Testis (tissue), 2 donors: ENCODE measurements at regions not wholly inside any gene's neighbourhood (a gene's known extent, or its start where the extent isn't known, plus 50 kb on each side); places are given as distances from the start of the nearest gene placed in this dataset.

Experiments used
- DNase-seq: peaks from one replicate; pipeline ENCODE4 v3.0.0-alpha.2; 2019
- H3K27ac ChIP-seq, 2 donors: fragments of 200-600 bp; sonication (generic); one replicate each; pipeline ENCODE4 v1.5.1; 2019
- H3K27me3 ChIP-seq: fragments of 200-600 bp; sonication (generic); one replicate; pipeline ENCODE4 v1.5.1; 2019
- H3K36me3 ChIP-seq: fragments of 200-600 bp; sonication (generic); one replicate; pipeline ENCODE4 v1.5.1; 2017; ENCODE audit warnings: low read depth; ENCODE audit errors: missing control alignments
- H3K4me1 ChIP-seq: fragments of 200-600 bp; sonication (generic); one replicate; pipeline ENCODE4 v1.5.1; 2019
- H3K4me3 ChIP-seq, 2 donors: fragments of 200-600 bp; sonication (generic); one replicate each; pipeline ENCODE4 v1.5.1; 2017 to 2019
- H3K9me3 ChIP-seq: fragments of 200-600 bp; sonication (generic); one replicate; pipeline ENCODE4 v1.5.1; 2017
- POLR2A ChIP-seq: fragments of 450-650 bp; IDR thresholded peaks from one replicate; pipeline ENCODE4 v1.6.1; 2017; ENCODE audit warnings: antibody characterized with exemption, mild to moderate bottlenecking, moderate library complexity
- WGBS, 2 donors: methylation state at CpG; one replicate each; pipeline ENCODE4 v1.1.5; 2018; 5-methylcytosine and 5-hydroxymethylcytosine counted together
- intact Hi-C: fragments of 100-400 bp; cut with DNase I; formaldehyde crosslinking; loops from one replicate; pipeline ENCODE4 v1.15.1; 2023; ENCODE audit warnings: low total_unique reads
- TF ChIP-seq, protein P1 (sequence below), 3 experiments: fragments of 450-650 bp in 2 of 3; fragments of 200-600 bp in 1 of 3; sonication (generic) in 1 of 3; IDR thresholded peaks; one replicate each; pipeline ENCODE4 v1.5.1; 2016 to 2019; ENCODE audit warnings: antibody characterized with exemption in 3 of 3, mild to moderate bottlenecking in 2 of 3, moderate library complexity in 1 of 3

DNA sequence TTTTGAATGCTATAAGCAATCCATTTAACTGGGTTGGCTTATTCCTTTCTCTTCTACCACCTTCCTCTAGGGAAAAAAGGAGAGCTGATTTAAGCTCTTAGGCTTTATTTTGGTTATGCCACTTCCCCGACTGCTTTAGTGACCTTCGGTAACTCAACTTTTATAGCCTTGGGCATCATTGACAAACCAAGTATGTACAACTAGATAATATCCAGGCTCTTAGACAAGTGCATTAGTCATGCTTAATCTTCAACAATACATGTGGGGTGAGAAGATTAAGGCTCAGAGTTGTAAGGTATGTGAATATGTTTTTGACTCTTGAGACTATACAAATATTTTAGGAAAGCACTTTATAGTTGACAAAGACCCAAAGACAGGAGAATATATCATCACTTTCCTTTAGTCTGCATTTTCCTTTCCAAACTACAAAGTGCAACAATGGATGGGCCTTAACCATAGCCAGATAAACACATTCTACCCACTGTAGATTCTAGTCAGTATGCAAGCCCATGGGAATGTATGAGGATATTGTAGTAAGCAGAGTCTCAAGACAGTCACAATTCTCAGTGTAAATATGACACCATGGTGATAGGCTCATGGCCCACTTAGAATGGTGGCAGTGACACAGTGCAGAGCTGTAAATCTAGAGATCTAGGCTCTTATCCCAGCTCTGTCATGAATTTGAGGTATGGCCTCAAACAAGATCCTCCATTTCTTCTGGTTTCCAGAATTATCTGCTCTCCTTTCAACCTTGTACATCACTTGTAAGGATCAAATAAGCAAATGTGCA, 1117.3 kb downstream of the SORCS3 start:
- intact Hi-C loops = no loop called here
- Histone ChIP-seq H3K27ac (no peak overlapping the region), H3K4me1 (no peaks in the 10 kb centered on the region), H3K9me3 (no peaks in the 10 kb centered on the region), H3K4me3 (no peak overlapping the region), H3K27me3 (no peaks in the 10 kb centered on the region), H3K36me3 (no peaks in the 10 kb centered on the region)
- TF ChIP-seq POLR2A = no peak
- DNase-seq = no peak
- WGBS, 2 donors = 90 to 93% methylated on average over 2 of the region's 2 CpGs

DNA sequence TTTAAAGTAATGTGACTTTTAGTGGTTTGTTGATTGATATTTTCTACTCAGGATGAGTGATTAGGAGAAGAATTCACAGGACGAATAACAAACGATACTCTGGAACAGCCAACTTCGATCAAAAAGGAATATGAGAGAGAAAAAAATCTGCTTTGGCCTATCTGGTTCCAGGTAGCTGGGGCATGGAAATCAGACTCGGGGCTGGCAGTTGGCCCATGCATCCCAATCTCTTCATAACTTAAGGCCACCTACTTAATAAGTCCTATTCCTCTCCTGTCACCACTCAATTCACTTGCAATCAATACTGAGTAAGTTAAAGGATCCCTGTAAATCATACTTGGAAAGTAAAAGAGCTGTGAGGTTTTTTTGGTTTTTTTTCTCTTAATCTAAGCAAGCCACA, 1116.2 kb downstream of the SORCS3 start:
- TF ChIP-seq, protein P1, sequence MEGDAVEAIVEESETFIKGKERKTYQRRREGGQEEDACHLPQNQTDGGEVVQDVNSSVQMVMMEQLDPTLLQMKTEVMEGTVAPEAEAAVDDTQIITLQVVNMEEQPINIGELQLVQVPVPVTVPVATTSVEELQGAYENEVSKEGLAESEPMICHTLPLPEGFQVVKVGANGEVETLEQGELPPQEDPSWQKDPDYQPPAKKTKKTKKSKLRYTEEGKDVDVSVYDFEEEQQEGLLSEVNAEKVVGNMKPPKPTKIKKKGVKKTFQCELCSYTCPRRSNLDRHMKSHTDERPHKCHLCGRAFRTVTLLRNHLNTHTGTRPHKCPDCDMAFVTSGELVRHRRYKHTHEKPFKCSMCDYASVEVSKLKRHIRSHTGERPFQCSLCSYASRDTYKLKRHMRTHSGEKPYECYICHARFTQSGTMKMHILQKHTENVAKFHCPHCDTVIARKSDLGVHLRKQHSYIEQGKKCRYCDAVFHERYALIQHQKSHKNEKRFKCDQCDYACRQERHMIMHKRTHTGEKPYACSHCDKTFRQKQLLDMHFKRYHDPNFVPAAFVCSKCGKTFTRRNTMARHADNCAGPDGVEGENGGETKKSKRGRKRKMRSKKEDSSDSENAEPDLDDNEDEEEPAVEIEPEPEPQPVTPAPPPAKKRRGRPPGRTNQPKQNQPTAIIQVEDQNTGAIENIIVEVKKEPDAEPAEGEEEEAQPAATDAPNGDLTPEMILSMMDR (IDR thresholded peaks at IDR 0.05) = no peak
- TF ChIP-seq POLR2A = no peak
- H3K9me3 ChIP-seq = no peaks in the 10 kb centered on the region
- H3K27me3 ChIP-seq = no peaks in the 10 kb centered on the region
- no peaks in the 10 kb centered on the region for H3K4me1 ChIP-seq
- no peak for DNase-seq
- no peak overlapping the region for H3K4me3 ChIP-seq
- intact Hi-C loops = no loop called here
- WGBS, 2 donors = 47 to 62% methylated on average over 4 of the region's 4 CpGs
- H3K27ac ChIP-seq = no peak overlapping the region
- no peaks in the 10 kb centered on the region for H3K36me3 ChIP-seq

DNA sequence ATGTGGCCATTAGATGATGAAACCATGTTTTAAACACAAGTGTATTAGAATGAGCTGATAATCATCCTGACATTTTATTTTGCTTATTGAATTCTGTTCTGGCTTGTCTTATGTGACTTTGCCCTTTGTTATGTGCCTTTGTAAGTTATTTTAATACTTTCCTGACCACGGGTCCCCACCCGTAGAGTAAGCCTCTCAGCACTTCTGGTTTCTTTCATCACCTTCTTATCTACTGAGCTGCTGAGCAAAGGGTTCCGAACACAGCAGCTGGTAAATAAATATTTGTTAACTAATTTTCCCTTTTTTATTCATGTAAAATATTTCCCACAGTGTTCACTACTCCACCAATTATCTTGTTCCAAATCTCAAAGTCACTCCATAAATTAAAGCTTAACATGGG, 1115.3 kb downstream of the SORCS3 start:
- intact Hi-C loops = no loop called here
- H3K36me3 ChIP-seq = no peaks in the 10 kb centered on the region
- H3K9me3 ChIP-seq = no peaks in the 10 kb centered on the region
- H3K4me3 ChIP-seq = no peak overlapping the region
- TF ChIP-seq POLR2A = no peak
- TF ChIP-seq, protein P1 (IDR thresholded peaks at IDR 0.05) = no peak
- H3K27me3 ChIP-seq = no peaks in the 10 kb centered on the region
- DNase-seq = no peak
- H3K4me1 ChIP-seq = no peaks in the 10 kb centered on the region
- no peak overlapping the region for H3K27ac ChIP-seq
- 49 to 50% methylated on average over 3 of the region's 3 CpGs for WGBS, 2 donors

DNA sequence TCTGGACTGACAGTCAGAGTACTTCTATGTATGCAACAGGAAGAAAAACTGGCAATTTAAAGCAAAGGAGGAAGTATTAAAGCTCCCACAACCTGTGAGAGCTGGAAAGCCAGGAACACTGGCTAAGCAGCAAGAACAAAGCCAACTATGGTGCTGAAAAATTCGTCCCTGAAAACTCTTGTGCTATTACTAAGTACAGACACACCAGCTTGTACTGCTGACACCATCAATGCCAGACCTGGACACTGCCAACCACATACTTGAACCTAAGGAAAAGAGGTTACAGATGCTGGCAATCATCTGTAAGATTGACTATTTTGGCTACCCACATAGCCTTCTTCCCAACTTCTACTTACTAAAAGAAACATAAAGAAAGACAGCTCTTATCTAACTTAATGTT, 1110.6 kb downstream of the SORCS3 start:
- 43 to 45% methylated on average over 1 of the region's 1 CpG for WGBS, 2 donors

DNA sequence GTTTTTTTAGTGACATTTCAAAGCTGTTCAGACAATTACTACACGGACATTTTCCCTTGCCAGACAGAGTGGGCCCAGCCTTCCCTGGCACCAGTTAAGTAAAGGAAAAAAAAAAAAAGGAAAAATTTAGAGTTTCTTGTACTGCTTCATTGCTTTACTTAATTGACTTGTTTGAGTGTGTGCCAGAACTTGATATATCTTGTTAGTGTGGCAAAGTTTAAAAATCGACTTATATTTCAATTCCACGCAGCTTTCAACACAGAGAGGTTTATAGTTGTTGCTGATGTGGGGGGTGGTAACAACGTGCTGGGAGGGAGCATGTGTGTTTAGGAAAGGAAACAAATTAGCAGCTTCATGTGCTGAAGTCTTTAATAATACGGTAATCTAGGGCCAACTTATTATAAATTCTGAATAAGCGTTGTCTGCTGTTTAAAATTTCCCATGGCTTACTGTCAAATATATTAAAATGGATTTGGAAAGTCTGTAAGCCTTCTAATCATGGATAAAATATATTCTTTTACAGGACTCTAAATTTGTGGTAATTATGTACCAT, 1104.6 kb downstream of the SORCS3 start:
- TF ChIP-seq, protein P1 (IDR thresholded peaks at IDR 0.05) = no peak
- no peak for TF ChIP-seq POLR2A
- no peak overlapping the region for H3K4me3 ChIP-seq
- DNase-seq = no peak
- H3K4me1 ChIP-seq = no peaks in the 10 kb centered on the region
- WGBS, 2 donors = 45 to 55% methylated on average over 6 of the region's 6 CpGs
- H3K27me3 ChIP-seq = no peaks in the 10 kb centered on the region
- no peaks in the 10 kb centered on the region for H3K9me3 ChIP-seq
- intact Hi-C loops = no loop called here
- no peaks in the 10 kb centered on the region for H3K36me3 ChIP-seq
- H3K27ac ChIP-seq = no peak overlapping the region

More for the DNA sequence above, 1110.6 kb downstream of the SORCS3 start:
- no peak for TF ChIP-seq POLR2A
- TF ChIP-seq, protein P1 (IDR thresholded peaks at IDR 0.05) = no peak
- H3K4me3 ChIP-seq = no peak overlapping the region
- no peaks in the 10 kb centered on the region for H3K9me3 ChIP-seq
- no peaks in the 10 kb centered on the region for H3K4me1 ChIP-seq
- H3K27ac ChIP-seq = no peak overlapping the region
- DNase-seq = no peak
- H3K36me3 ChIP-seq = no peaks in the 10 kb centered on the region
- H3K27me3 ChIP-seq = no peaks in the 10 kb centered on the region
- intact Hi-C loops = no loop called here
